Right renal pelvis (tissue), 4 donors: ENCODE measurements at regions not wholly inside any gene's neighbourhood (a gene's known extent, or its start where the extent isn't known, plus 50 kb on each side); places are given as distances from the start of the nearest gene placed in this dataset.

ENCODE experiments used
- DNase-seq, 4 donors: peaks; one replicate each; pipeline ENCODE4 v3.0.0-alpha.2; 2013; ENCODE audit warnings: low read depth in 4 of 4, low spot score in 3 of 4, missing footprints in 1 of 4

GRCh38 chr6:126419901-126420300 is 80.0 kb downstream of the CENPW start:
- DNase-seq = no peak

GRCh38 chr6:126422912-126423311 is 83.0 kb downstream of the CENPW start:
- DNase-seq = no peak

GRCh38 chr6:126427713-126428112 is 87.8 kb downstream of the CENPW start:
- DNase-seq = no peak

- DNase-seq = peak in 1 of 4 donors; percentile 17
Measured at GRCh38 chr6:126429866-126430265, 90.0 kb downstream of the CENPW start.

- DNase-seq = no peak
Measured at GRCh38 chr6:126432564-126432963, 92.6 kb downstream of the CENPW start.

- DNase-seq = no peak
Measured at GRCh38 chr6:126433927-126434326, 94.0 kb downstream of the CENPW start.

GRCh38 chr6:126437205-126437604 is 97.3 kb downstream of the CENPW start:
- no peak for DNase-seq

- DNase-seq = no peak
Measured at GRCh38 chr6:126439040-126439439, 99.1 kb downstream of the CENPW start.

- no peak for DNase-seq
Measured at GRCh38 chr6:126440923-126441322, 101.0 kb downstream of the CENPW start.

- DNase-seq = no peak
Measured at GRCh38 chr6:126444659-126445273, 104.9 kb downstream of the CENPW start.

- DNase-seq = no peak
Measured at GRCh38 chr6:126446248-126446647, 106.3 kb downstream of the CENPW start.

- DNase-seq = no peak
Measured at GRCh38 chr6:126447367-126447766, 107.5 kb downstream of the CENPW start.

GRCh38 chr6:126461045-126461444 is 121.1 kb downstream of the CENPW start:
- DNase-seq = no peak

GRCh38 chr6:126464245-126464644 is 124.3 kb downstream of the CENPW start:
- DNase-seq = no peak

- DNase-seq = no peak
Measured at GRCh38 chr6:126475449-126475848, 135.5 kb downstream of the CENPW start.

GRCh38 chr6:126477678-126478077 is 137.8 kb downstream of the CENPW start:
- no peak for DNase-seq

GRCh38 chr6:126480268-126480667 is 140.4 kb downstream of the CENPW start:
- DNase-seq = no peak

GRCh38 chr6:126481319-126481718 is 141.4 kb downstream of the CENPW start:
- DNase-seq = no peak

GRCh38 chr6:126504792-126505191 is 164.9 kb downstream of the CENPW start:
- no peak for DNase-seq

- DNase-seq = no peak
Measured at GRCh38 chr6:126513198-126513597, 173.3 kb downstream of the CENPW start.

GRCh38 chr6:126516411-126516810 is 176.5 kb downstream of the CENPW start:
- no peak for DNase-seq

GRCh38 chr6:126524811-126525326 is 185.0 kb downstream of the CENPW start:
- DNase-seq = no peak

GRCh38 chr6:126526547-126526946 is 186.6 kb downstream of the CENPW start:
- no peak for DNase-seq
